NB4 (cell line): ENCODE measurements at regions not wholly inside any gene's neighbourhood (a gene's known extent, or its start where the extent isn't known, plus 50 kb on each side); places are given as distances from the start of the nearest gene placed in this dataset.

Source experiments
- CTCF ChIP-seq: IDR thresholded peaks from one replicate; pipeline ENCODE4 v1.5.1; 2012; ENCODE audit warnings: low read depth, low read length
- POLR2A ChIP-seq: IDR thresholded peaks from 2 replicates; pipeline ENCODE4 v1.6.1; 2011; ENCODE audit warnings: mild to moderate bottlenecking; ENCODE audit not compliant: insufficient read length; ENCODE audit errors: extremely low read depth

GRCh38 chr4:12507868-12508481 lies 976.2 kb downstream of the RAB28 start:
- TF ChIP-seq CTCF (no peak), POLR2A (no peak)
